Pancreas (tissue), 10 donors: ENCODE measurements at regions not wholly inside any gene's neighbourhood (a gene's known extent, or its start where the extent isn't known, plus 50 kb on each side); places are given as distances from the start of the nearest gene placed in this dataset.

ENCODE experiments used
- ATAC-seq, 4 donors: fragments of 200-7000 bp; cut with Tn5 transposase; one replicate each; pipeline versions ENCODE4 v1.8.0 to v1.9.1; 2020; ENCODE audit warnings: mild to moderate bottlenecking in 4 of 4, moderate library complexity in 4 of 4
- DNase-seq, 6 donors: peaks; one replicate each; pipeline ENCODE4 v3.0.0-alpha.2; 2020
- FAIRE-seq: peaks from 2 replicates; lab custom pipeline; 2012; peaks lifted over from hg19 to GRCh38; lab: Jason Lieb, UNC
- H3K27ac ChIP-seq, 4 donors: fragments of 200-600 bp; sonication (generic); 1 replicate in 3 of 4; 2 replicates in 1 of 4; pipeline versions ENCODE4 v1.5.0 to v1.8.0; 2020
- H3K27me3 ChIP-seq, 4 donors: fragments of 200-600 bp; one replicate each; pipeline ENCODE4 v1.8.0; 2021
- H3K36me3 ChIP-seq, 3 donors: fragments of 200-600 bp; sonication (generic) in 1 of 3; one replicate each; pipeline versions ENCODE4 v1.5.0 to v1.8.0; 2020 to 2021
- H3K4me1 ChIP-seq, 3 donors: fragments of 200-600 bp; one replicate each; pipeline ENCODE4 v1.8.0; 2021
- H3K4me3 ChIP-seq, 4 donors: fragments of 200-600 bp; sonication (generic) in 2 of 4; one replicate each; pipeline versions ENCODE4 v1.5.0 to v1.8.0; 2020 to 2021
- H3K9me3 ChIP-seq, 4 donors: fragments of 200-600 bp; one replicate each; pipeline ENCODE4 v1.8.0; 2021
- WGBS, 2 donors: extraction: QIAGEN DNeasy Blood & Tissue Kit; methylation state at CpG; one replicate each; pipeline ENCODE4 v1.1.7; 2013; 5-methylcytosine and 5-hydroxymethylcytosine counted together
- intact Hi-C, 3 donors: fragments of 100-400 bp; cut with DNase I; formaldehyde crosslinking; loops; one replicate each; pipeline versions ENCODE4 v1.11.1 to v1.14.2; 2022
- TF ChIP-seq, protein P1 (sequence below), 4 donors: fragments of 200-600 bp; sonication (generic) in 3 of 4; IDR thresholded peaks; one replicate each; pipeline versions ENCODE4 v1.5.0 to v1.8.0; 2021; ENCODE audit warnings: antibody characterized with exemption in 4 of 4
- donor health status: healthy with polysubstance abuse.
- donor health status: DM: no; HTN: no; CAD: no; lungs with moderate emphysema.
- donor health status: DM: no; HTN: no; CAD: no.
- donor health status: control.
- donor health status: control.
- donor health status: Bipolar disorder and iron deficiency.
- donor health status: DM: yes; HTN: yes; CAD: no.
- donor health status: DM: no; HTN: no; CAD: no.
- donor health status: DM: no; HTN: no; CAD: no.
- donor health status: DM: yes; HTN: yes; CAD: no.

GRCh38 chr16:72291531-72291981 is 119.6 kb upstream of the PMFBP1 start:
- no peaks in the 10 kb centered on the region for H3K27me3 ChIP-seq
- H3K4me1 ChIP-seq, result no peaks in the 10 kb centered on the region
- no peak overlapping the region for H3K4me3 ChIP-seq
- H3K27ac ChIP-seq, result peak overlapping the region in 2 of 4 donors; percentile 12 to 29
- TF ChIP-seq, protein P1, sequence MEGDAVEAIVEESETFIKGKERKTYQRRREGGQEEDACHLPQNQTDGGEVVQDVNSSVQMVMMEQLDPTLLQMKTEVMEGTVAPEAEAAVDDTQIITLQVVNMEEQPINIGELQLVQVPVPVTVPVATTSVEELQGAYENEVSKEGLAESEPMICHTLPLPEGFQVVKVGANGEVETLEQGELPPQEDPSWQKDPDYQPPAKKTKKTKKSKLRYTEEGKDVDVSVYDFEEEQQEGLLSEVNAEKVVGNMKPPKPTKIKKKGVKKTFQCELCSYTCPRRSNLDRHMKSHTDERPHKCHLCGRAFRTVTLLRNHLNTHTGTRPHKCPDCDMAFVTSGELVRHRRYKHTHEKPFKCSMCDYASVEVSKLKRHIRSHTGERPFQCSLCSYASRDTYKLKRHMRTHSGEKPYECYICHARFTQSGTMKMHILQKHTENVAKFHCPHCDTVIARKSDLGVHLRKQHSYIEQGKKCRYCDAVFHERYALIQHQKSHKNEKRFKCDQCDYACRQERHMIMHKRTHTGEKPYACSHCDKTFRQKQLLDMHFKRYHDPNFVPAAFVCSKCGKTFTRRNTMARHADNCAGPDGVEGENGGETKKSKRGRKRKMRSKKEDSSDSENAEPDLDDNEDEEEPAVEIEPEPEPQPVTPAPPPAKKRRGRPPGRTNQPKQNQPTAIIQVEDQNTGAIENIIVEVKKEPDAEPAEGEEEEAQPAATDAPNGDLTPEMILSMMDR (IDR thresholded peaks at IDR 0.05), result no peak
- H3K36me3 ChIP-seq, result no peaks in the 10 kb centered on the region
- no peaks in the 10 kb centered on the region for H3K9me3 ChIP-seq
- intact Hi-C loops, result no loop called here
- FAIRE-seq (no peak), DNase-seq (no peak), ATAC-seq (peak in 3 of 4 donors; percentile 41 to 84 (median 82))

GRCh38 chr16:72291121-72291520 is 119.2 kb upstream of the PMFBP1 start:
- TF ChIP-seq, protein P1 (IDR thresholded peaks at IDR 0.05), result no peak
- Histone ChIP-seq H3K4me3 (no peak overlapping the region), H3K27ac (no peak overlapping the region), H3K27me3 (no peaks in the 10 kb centered on the region), H3K9me3 (no peaks in the 10 kb centered on the region), H3K4me1 (no peaks in the 10 kb centered on the region), H3K36me3 (no peaks in the 10 kb centered on the region)
- DNase-seq, result no peak
- 78 to 91% methylated on average over 3 of the region's 3 CpGs for WGBS, 2 donors
- intact Hi-C loops, result no loop called here
- no peak for ATAC-seq
- FAIRE-seq, result no peak

GRCh38 chr16:72287649-72288048 is 115.7 kb upstream of the PMFBP1 start:
- H3K4me3 ChIP-seq, result no peak overlapping the region
- no peak for DNase-seq
- H3K27ac ChIP-seq, result no peak overlapping the region
- H3K9me3 ChIP-seq, result no peaks in the 10 kb centered on the region
- no peaks in the 10 kb centered on the region for H3K36me3 ChIP-seq
- intact Hi-C loops, result no loop called here
- ATAC-seq, result no peak
- no peak for FAIRE-seq
- no peaks in the 10 kb centered on the region for H3K4me1 ChIP-seq
- TF ChIP-seq, protein P1 (IDR thresholded peaks at IDR 0.05), result no peak
- H3K27me3 ChIP-seq, result no peaks in the 10 kb centered on the region

DNA sequence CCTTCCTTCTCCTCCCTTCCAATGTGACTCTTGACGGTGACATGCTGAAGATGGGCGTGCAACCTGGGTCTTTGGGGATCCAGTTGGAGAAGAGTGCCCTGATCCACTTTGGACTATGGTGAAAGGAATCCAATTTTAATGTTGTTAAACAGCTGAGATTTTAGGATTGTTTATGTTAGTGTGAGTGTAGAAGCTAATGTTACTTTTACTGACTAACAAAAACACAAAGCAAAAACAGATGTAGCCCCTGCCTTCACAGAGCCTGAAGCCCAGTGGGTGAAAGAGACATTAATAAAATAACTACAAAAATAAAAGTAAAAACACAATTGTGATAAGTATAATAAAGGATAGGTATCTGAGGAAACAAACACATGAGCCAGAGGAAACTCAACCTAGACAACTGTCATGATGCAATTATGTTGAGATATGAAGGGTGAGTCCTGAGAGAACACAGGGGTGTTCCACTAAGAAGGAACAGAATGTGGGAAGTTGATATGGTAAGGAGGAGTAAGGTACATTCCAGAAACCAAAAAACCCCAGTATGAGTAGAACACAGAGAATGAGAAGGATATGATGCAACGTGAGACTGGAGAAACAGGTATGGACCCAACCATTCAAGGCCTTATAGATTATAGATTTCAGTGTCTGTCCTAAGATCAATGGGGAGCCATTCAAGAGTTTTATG is 115.1 kb upstream of the PMFBP1 start:
- Histone ChIP-seq H3K36me3 (no peaks in the 10 kb centered on the region), H3K27me3 (no peaks in the 10 kb centered on the region), H3K4me3 (no peak overlapping the region), H3K9me3 (no peaks in the 10 kb centered on the region), H3K4me1 (no peaks in the 10 kb centered on the region), H3K27ac (no peak overlapping the region)
- intact Hi-C loops, result no loop called here
- WGBS, 2 donors, result 94 to 95% methylated on average over 3 of the region's 3 CpGs
- FAIRE-seq, result no peak
- no peak for ATAC-seq
- TF ChIP-seq, protein P1 (IDR thresholded peaks at IDR 0.05), result no peak
- DNase-seq, result no peak

DNA sequence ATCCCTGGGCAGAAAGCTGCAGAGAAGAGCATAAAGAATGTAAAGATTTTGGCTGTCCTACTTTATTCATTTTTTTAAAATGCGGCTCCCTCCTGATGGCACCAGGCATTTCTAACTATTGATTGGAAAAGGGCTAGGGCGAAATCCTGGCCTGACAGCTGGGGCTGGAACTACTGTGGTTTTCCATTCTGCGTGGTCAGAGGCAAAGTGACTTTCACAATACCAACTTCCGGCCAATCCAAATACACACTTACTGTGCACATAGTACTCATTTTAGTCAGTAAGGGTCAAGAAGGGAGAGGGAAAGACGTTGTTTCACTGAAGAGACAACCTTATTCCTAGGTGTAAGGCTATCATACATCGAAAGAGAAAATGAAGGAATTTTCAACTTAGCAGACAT is 113.8 kb upstream of the PMFBP1 start:
- ATAC-seq, result no peak
- no peaks in the 10 kb centered on the region for H3K36me3 ChIP-seq
- no peak overlapping the region for H3K27ac ChIP-seq
- WGBS, 2 donors, result 89 to 92% methylated on average over 6 of the region's 6 CpGs
- H3K27me3 ChIP-seq, result no peaks in the 10 kb centered on the region
- DNase-seq, result no peak
- H3K4me3 ChIP-seq, result no peak overlapping the region
- no peaks in the 10 kb centered on the region for H3K9me3 ChIP-seq
- intact Hi-C loops, result no loop called here
- no peaks in the 10 kb centered on the region for H3K4me1 ChIP-seq
- FAIRE-seq, result no peak
- TF ChIP-seq, protein P1 (IDR thresholded peaks at IDR 0.05), result no peak
